ENCODE measurements at regions not wholly inside any gene's neighbourhood (a gene's known extent, or its start where the extent isn't known, plus 50 kb on each side); places are given as distances from the start of the nearest gene placed in this dataset.

GRCh38 chr15:27676647-27677046, 422.5 kb downstream of the OCA2 start:
- no peak overlapping the region for H3K9ac ChIP-seq (ENCODE audit: insufficient read depth in 1 of 2, low read length in 2 of 2)
- DNase-seq: no peak
- WGBS, 2 donors: 91 to 95% methylated on average over 9 of the region's 9 CpGs
- H3K9me3 ChIP-seq (ENCODE audit: control insufficient read depth in 4 of 4, insufficient read depth in 3 of 4, low read length in 3 of 4): peaks cover 0 to 6% (median 0%) of the 10 kb centered on the region in 4 donors
- H3K36me3 ChIP-seq (ENCODE audit: control insufficient read depth in 4 of 4, insufficient read depth in 4 of 4, low read length in 4 of 4): no peaks in the 10 kb centered on the region
- H3K4me3 ChIP-seq: no peak overlapping the region
- no peak for TF ChIP-seq CTCF (IDR thresholded peaks at IDR 0.05; ENCODE audit: control extremely low read depth, extremely low read depth)
- ATAC-seq (ENCODE audit: insufficient read depth, low FRiP score): no peak
- H3K4me1 ChIP-seq (ENCODE audit: control insufficient read depth in 5 of 5, insufficient read depth in 5 of 5, low read length in 5 of 5): peaks cover 0 to 46% (median 17%) of the 10 kb centered on the region in 5 donors
- no peaks in the 10 kb centered on the region for H3K27me3 ChIP-seq (ENCODE audit: control insufficient read depth in 3 of 3, insufficient read depth in 3 of 3, low read length in 2 of 3)
- H3K27ac ChIP-seq (ENCODE audit: low read depth in 1 of 2, low read length in 1 of 2): no peak overlapping the region

GRCh38 chr15:27675571-27675970, 423.5 kb downstream of the OCA2 start:
- Histone ChIP-seq H3K9me3 (ENCODE audit: control insufficient read depth in 4 of 4, insufficient read depth in 3 of 4, low read length in 3 of 4) (peaks cover 0 to 6% (median 0%) of the 10 kb centered on the region in 4 donors), H3K9ac (ENCODE audit: insufficient read depth in 1 of 2, low read length in 2 of 2) (no peak overlapping the region), H3K27ac (ENCODE audit: low read depth in 1 of 2, low read length in 1 of 2) (no peak overlapping the region), H3K4me3 (no peak overlapping the region), H3K36me3 (ENCODE audit: control insufficient read depth in 4 of 4, insufficient read depth in 4 of 4, low read length in 4 of 4) (no peaks in the 10 kb centered on the region), H3K27me3 (ENCODE audit: control insufficient read depth in 3 of 3, insufficient read depth in 3 of 3, low read length in 2 of 3) (no peaks in the 10 kb centered on the region), H3K4me1 (ENCODE audit: control insufficient read depth in 5 of 5, insufficient read depth in 5 of 5, low read length in 5 of 5) (peaks cover 0 to 51% (median 17%) of the 10 kb centered on the region in 5 donors)
- WGBS, 2 donors: 81 to 82% methylated on average over 8 of the region's 8 CpGs
- TF ChIP-seq CTCF (IDR thresholded peaks at IDR 0.05; ENCODE audit: control extremely low read depth, extremely low read depth): no peak
- DNase-seq: no peak
- no peak for ATAC-seq (ENCODE audit: insufficient read depth, low FRiP score)

- DNase-seq: no peak
- no peaks in the 10 kb centered on the region for H3K36me3 ChIP-seq (ENCODE audit: control insufficient read depth in 4 of 4, insufficient read depth in 4 of 4, low read length in 4 of 4)
- H3K4me1 ChIP-seq (ENCODE audit: control insufficient read depth in 5 of 5, insufficient read depth in 5 of 5, low read length in 5 of 5): peaks cover 0 to 51% (median 17%) of the 10 kb centered on the region in 5 donors
- WGBS, 2 donors: 76 to 80% methylated on average over 10 of the region's 10 CpGs
- no peak overlapping the region for H3K4me3 ChIP-seq
- H3K27ac ChIP-seq (ENCODE audit: low read depth in 1 of 2, low read length in 1 of 2): no peak overlapping the region
- H3K27me3 ChIP-seq (ENCODE audit: control insufficient read depth in 3 of 3, insufficient read depth in 3 of 3, low read length in 2 of 3): no peaks in the 10 kb centered on the region
- no peak for TF ChIP-seq CTCF (IDR thresholded peaks at IDR 0.05; ENCODE audit: control extremely low read depth, extremely low read depth)
- H3K9ac ChIP-seq (ENCODE audit: insufficient read depth in 1 of 2, low read length in 2 of 2): no peak overlapping the region
- no peak for ATAC-seq (ENCODE audit: insufficient read depth, low FRiP score)
- peaks cover 0 to 6% (median 0%) of the 10 kb centered on the region in 4 donors for H3K9me3 ChIP-seq (ENCODE audit: control insufficient read depth in 4 of 4, insufficient read depth in 3 of 4, low read length in 3 of 4)
Measured at GRCh38 chr15:27674826-27675225, 424.3 kb downstream of the OCA2 start.

All from lung (tissue), 11 donors.